ENCODE measurements at regions not wholly inside any gene's neighbourhood (a gene's known extent, or its start where the extent isn't known, plus 50 kb on each side); places are given as distances from the start of the nearest gene placed in this dataset.

DNA sequence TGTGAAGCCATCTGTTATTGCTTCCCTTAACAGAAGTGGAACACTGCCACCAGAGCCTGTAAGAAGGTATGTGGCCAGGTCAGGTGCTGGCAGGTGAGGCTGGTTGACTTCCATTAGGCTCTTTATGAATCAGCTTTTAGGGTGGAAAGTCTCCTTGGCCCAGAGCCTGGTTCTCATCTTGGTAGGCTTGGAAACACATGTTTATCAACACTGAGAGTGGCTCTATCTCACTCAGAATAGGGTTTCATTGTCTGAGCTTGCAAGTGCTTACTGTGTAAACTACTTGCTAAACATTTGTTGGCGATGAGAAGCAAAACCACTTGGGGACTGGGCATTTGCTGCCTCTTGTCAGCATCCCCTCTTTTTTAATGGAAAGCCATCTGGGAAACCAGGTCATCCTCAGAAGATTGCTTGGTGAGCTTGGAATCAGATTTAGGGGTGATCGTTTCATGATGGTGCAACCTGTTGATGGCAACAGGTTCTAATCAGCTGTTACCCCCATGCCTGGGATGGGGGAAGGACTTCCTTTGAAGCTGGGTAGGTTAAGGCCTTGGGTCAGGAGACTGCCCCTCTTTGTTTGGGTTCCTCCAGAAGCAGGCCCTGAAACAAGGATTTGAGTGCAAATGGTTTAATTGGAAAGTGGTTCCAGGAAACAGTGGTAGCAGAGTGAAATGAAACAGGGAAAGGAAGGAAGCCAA lies 75.0 kb upstream of the AMPD3 start:
- H3K4me2 ChIP-seq (ENCODE audit: insufficient read depth, low read length): no peak overlapping the region
- no peaks in the 10 kb centered on the region for H4K20me1 ChIP-seq (replicated peaks; ENCODE audit: control insufficient read depth, extremely low read depth, insufficient read depth, low read length)
- no TSS peak for BruUV-seq (replicated peaks)
- ChIA-PET POLR2A (no interaction called here), CTCF (interaction anchor here (1.2 kb wide), 1 partner anchor 14 kb away, joined by 8 read pairs; no protein-coding TSS in a partner anchor)
- TF ChIP-seq GATA2 (IDR thresholded peaks at IDR 0.05; ENCODE audit: insufficient read depth, insufficient read length, low read depth, low read length) (no peak), FOS (IDR thresholded peaks at IDR 0.05; ENCODE audit: borderline replicate concordance, insufficient read depth, low read length) (no peak)
- H3K4me3 ChIP-seq (replicated peaks in 1 of 3; ENCODE audit: insufficient read depth in 1 of 3, low read depth in 1 of 3, low read length in 3 of 3): no peak overlapping the region
- H3K27ac ChIP-seq (ENCODE audit: insufficient read depth, low read depth, low read length): no peak overlapping the region
- H3K79me2 ChIP-seq (ENCODE audit: control insufficient read depth, insufficient read depth, low read length): no peaks in the 10 kb centered on the region
- no peaks in the 10 kb centered on the region for H3K9me1 ChIP-seq (replicated peaks; ENCODE audit: control insufficient read depth, extremely low read depth, insufficient read depth, low read length)
- H2AFZ ChIP-seq (ENCODE audit: low read depth, low read length): no peak overlapping the region
- no peak overlapping the region for H3K9ac ChIP-seq (replicated peaks; ENCODE audit: extremely low read depth, insufficient read depth, low read length)
- FAIRE-seq: no peak
- peaks cover 0 to 3% of the 10 kb centered on the region in 2 experiments for H3K27me3 ChIP-seq (ENCODE audit: control insufficient read depth in 2 of 2, insufficient read depth in 2 of 2, low read length in 2 of 2)
- no peaks in the 10 kb centered on the region for H3K36me3 ChIP-seq (ENCODE audit: control insufficient read depth in 2 of 2, extremely low read depth in 1 of 2, insufficient read depth in 2 of 2, low read length in 2 of 2)
- intact Hi-C loops (cut with micrococcal nuclease) (no loop called here), dilution Hi-C loops (cut with MboI; ENCODE audit: extremely low pct_ligation_motif_present, low sequenced_read_pairs) (no loop called here)
- no peak for DNase-seq (ENCODE audit: low read depth, low spot score)
- H3K9me3 ChIP-seq (replicated peaks; ENCODE audit: control insufficient read depth, insufficient read depth, low read length): no peaks in the 10 kb centered on the region
- H3K4me1 ChIP-seq (ENCODE audit: control insufficient read depth, extremely low read depth, insufficient read depth, low read length): peaks cover 10% of the 10 kb centered on the region

DNA sequence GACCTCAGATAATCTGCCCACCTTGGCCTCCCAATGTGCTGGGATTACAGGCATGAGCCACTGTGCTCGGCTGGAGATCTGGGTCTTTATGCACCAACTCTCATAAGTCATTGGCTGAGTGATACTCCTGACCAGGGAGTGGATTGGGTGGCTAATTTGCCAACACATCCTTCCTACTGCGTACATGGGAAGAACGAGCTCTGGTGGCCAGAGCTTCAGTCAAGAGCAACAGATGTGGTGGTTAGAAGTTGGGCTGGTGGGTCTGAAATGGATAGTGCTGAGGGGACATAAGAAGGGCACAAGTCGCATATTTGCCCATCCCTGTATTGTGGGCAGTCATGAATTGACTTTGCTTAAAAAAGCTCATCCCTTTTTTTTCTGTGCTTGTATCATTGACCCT lies 74.1 kb upstream of the AMPD3 start:
- peaks cover 0 to 6% of the 10 kb centered on the region in 2 experiments for H3K27me3 ChIP-seq (ENCODE audit: control insufficient read depth in 2 of 2, insufficient read depth in 2 of 2, low read length in 2 of 2)
- no peak for DNase-seq (ENCODE audit: low read depth, low spot score)
- H3K79me2 ChIP-seq (ENCODE audit: control insufficient read depth, insufficient read depth, low read length): no peaks in the 10 kb centered on the region
- POLR2A ChIA-PET: no interaction called here
- H3K9ac ChIP-seq (replicated peaks; ENCODE audit: extremely low read depth, insufficient read depth, low read length): no peak overlapping the region
- no peak overlapping the region for H3K4me3 ChIP-seq (replicated peaks in 1 of 3; ENCODE audit: insufficient read depth in 1 of 3, low read depth in 1 of 3, low read length in 3 of 3)
- no TSS peak for BruUV-seq (replicated peaks)
- H3K4me1 ChIP-seq (ENCODE audit: control insufficient read depth, extremely low read depth, insufficient read depth, low read length): peaks cover 10% of the 10 kb centered on the region
- CTCF ChIA-PET: no interaction called here
- no peak for FAIRE-seq
- H3K27ac ChIP-seq (ENCODE audit: insufficient read depth, low read depth, low read length): no peak overlapping the region
- H3K4me2 ChIP-seq (ENCODE audit: insufficient read depth, low read length): no peak overlapping the region
- no peaks in the 10 kb centered on the region for H3K9me3 ChIP-seq (replicated peaks; ENCODE audit: control insufficient read depth, insufficient read depth, low read length)
- dilution Hi-C loops (cut with MboI; ENCODE audit: extremely low pct_ligation_motif_present, low sequenced_read_pairs) (no loop called here), intact Hi-C loops (cut with micrococcal nuclease) (no loop called here)
- TF ChIP-seq POLR2A (IDR thresholded peaks at IDR 0.05; ENCODE audit: low read depth, low read length) (no peak), EZH2 (IDR thresholded peaks at IDR 0.05; ENCODE audit: borderline replicate concordance, low read depth, low read length, severe bottlenecking) (no peak), GATA2 (IDR thresholded peaks at IDR 0.05; ENCODE audit: insufficient read depth, insufficient read length, low read depth, low read length) (no peak)
- TF ChIP-seq, protein P1, sequence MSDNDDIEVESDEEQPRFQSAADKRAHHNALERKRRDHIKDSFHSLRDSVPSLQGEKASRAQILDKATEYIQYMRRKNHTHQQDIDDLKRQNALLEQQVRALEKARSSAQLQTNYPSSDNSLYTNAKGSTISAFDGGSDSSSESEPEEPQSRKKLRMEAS (IDR thresholded peaks at IDR 0.05; ENCODE audit: insufficient read depth, insufficient read length): no peak
- H3K9me1 ChIP-seq (replicated peaks; ENCODE audit: control insufficient read depth, extremely low read depth, insufficient read depth, low read length): no peaks in the 10 kb centered on the region
- H3K36me3 ChIP-seq (ENCODE audit: control insufficient read depth in 2 of 2, extremely low read depth in 1 of 2, insufficient read depth in 2 of 2, low read length in 2 of 2): no peaks in the 10 kb centered on the region
- no peaks in the 10 kb centered on the region for H4K20me1 ChIP-seq (replicated peaks; ENCODE audit: control insufficient read depth, extremely low read depth, insufficient read depth, low read length)
- no peak overlapping the region for H2AFZ ChIP-seq (ENCODE audit: low read depth, low read length)

Measured in endothelial cell of umbilical vein (primary cell).